ENCODE measurements at regions not wholly inside any gene's neighbourhood (a gene's known extent, or its start where the extent isn't known, plus 50 kb on each side); places are given as distances from the start of the nearest gene placed in this dataset.

DNA sequence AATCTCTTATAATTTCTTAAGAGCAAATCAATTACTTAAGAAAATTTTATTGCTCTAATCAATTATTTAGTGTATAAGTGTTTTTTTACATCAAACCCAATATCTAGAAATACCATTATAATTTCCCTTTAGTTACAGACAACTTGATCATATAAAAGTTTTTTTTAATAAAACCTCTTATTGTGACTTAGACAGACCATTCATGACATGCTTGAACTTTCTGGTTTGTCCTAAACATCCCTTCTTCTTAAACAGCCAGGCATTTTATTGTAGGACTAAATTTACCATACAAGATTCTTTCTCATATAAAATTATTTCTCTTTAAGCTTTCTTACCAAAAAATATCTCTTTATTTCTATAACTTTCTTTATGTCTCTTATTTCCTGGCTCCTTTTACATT lies 164.5 kb downstream of the SUCNR1 start:
- no peak for DNase-seq
- Histone ChIP-seq H3K27me3 (ENCODE audit: insufficient read depth) (no peaks in the 10 kb centered on the region), H3K4me2 (no peak overlapping the region), H3F3A (replicated peaks; ENCODE audit: insufficient read depth) (no peaks in the 10 kb centered on the region), H3K79me2 (ENCODE audit: insufficient read depth) (no peaks in the 10 kb centered on the region), H3K9me2 (no peaks in the 10 kb centered on the region), H3K9ac (no peak overlapping the region), H3K27ac (ENCODE audit: low read depth in 2 of 2, low read length in 1 of 2) (no peak overlapping the region), H3K36me3 (replicated peaks in 1 of 2; ENCODE audit: control insufficient read depth in 1 of 2, insufficient read depth in 2 of 2, low read length in 1 of 2) (no peaks in the 10 kb centered on the region), H3K4me1 (ENCODE audit: control insufficient read depth in 1 of 2, insufficient read depth in 2 of 2, low read depth in 1 of 2, low read length in 1 of 2) (no peaks in the 10 kb centered on the region), H3K4me3 (ENCODE audit: low read depth in 2 of 2, low read length in 1 of 2) (no peak overlapping the region), H3K9me3 (peaks cover 37% of the 10 kb centered on the region; the same call in 1 of the 2 replicates), H4K20me1 (ENCODE audit: insufficient read depth) (no peaks in the 10 kb centered on the region), H2AFZ (ENCODE audit: low read depth) (no peak overlapping the region)
- TF ChIP-seq GABPA (IDR thresholded peaks at IDR 0.05; ENCODE audit: low read depth) = no peak
- no peak for TF ChIP-seq SMC3 (IDR thresholded peaks at IDR 0.05; ENCODE audit: low read depth, low read length)
- TF ChIP-seq USF1 (IDR thresholded peaks at IDR 0.05; ENCODE audit: borderline replicate concordance, low read depth) = no peak
- TF ChIP-seq POLR2AphosphoS5 (IDR thresholded peaks at IDR 0.05; ENCODE audit: low read depth, low read length) = no peak
- TF ChIP-seq CHD2 (IDR thresholded peaks at IDR 0.05; ENCODE audit: low read length, partially characterized antibody) = no peak
- no peak for TF ChIP-seq MAX (IDR thresholded peaks at IDR 0.05; ENCODE audit: low read depth)
- TF ChIP-seq RCOR1 (IDR thresholded peaks at IDR 0.05; ENCODE audit: low read length) = no peak
- no peak for TF ChIP-seq YY1 (IDR thresholded peaks at IDR 0.05; ENCODE audit: low read depth)
- TF ChIP-seq MEF2A (IDR thresholded peaks at IDR 0.05; ENCODE audit: borderline replicate concordance, low read depth) = no peak
- no peak for TF ChIP-seq GATA2 (CRISPR knock-in tag; IDR thresholded peaks at IDR 0.05)
- TF ChIP-seq USF2 (IDR thresholded peaks at IDR 0.05; ENCODE audit: borderline replicate concordance, low read depth, low read length) = no peak
- no peak for TF ChIP-seq FOXJ3 (CRISPR knock-in tag; IDR thresholded peaks at IDR 0.05)
- no peak for TF ChIP-seq EZH2phosphoT487 (IDR thresholded peaks at IDR 0.05; ENCODE audit: borderline replicate concordance, low read depth)
- TF ChIP-seq ELF1 (IDR thresholded peaks at IDR 0.05) = no peak
- TF ChIP-seq EP300 (IDR thresholded peaks at IDR 0.05; ENCODE audit: borderline replicate concordance in 1 of 2, low read depth in 1 of 2, low read length in 1 of 2) = no peak
- CTCF ChIA-PET = no interaction called here
- POLR2A ChIA-PET = no interaction called here

GRCh38 chr3:152038490-152038889 lies 165.0 kb downstream of the SUCNR1 start:
- no peaks in the 10 kb centered on the region for H3K36me3 ChIP-seq (replicated peaks in 1 of 2; ENCODE audit: control insufficient read depth in 1 of 2, insufficient read depth in 2 of 2, low read length in 1 of 2)
- no peaks in the 10 kb centered on the region for H3K4me1 ChIP-seq (ENCODE audit: control insufficient read depth in 1 of 2, insufficient read depth in 2 of 2, low read depth in 1 of 2, low read length in 1 of 2)
- peaks cover 37% of the 10 kb centered on the region; the same call in 1 of the 2 replicates for H3K9me3 ChIP-seq
- H3K27me3 ChIP-seq (ENCODE audit: insufficient read depth) = no peaks in the 10 kb centered on the region
- no peak for TF ChIP-seq NRF1 (IDR thresholded peaks at IDR 0.05; ENCODE audit: low read depth, low read length)
- TF ChIP-seq PBX3 (IDR thresholded peaks at IDR 0.05) = no peak
- no peak for TF ChIP-seq RAD21 (IDR thresholded peaks at IDR 0.05; ENCODE audit: low read length)
- TF ChIP-seq SMC3 (IDR thresholded peaks at IDR 0.05; ENCODE audit: low read depth, low read length) = no peak
- no peak for TF ChIP-seq TCF12 (IDR thresholded peaks at IDR 0.05)
- TF ChIP-seq ELF1 (IDR thresholded peaks at IDR 0.05) = no peak
- TF ChIP-seq TEAD4 (IDR thresholded peaks at IDR 0.05; ENCODE audit: borderline replicate concordance, insufficient read depth) = no peak
- TF ChIP-seq CHD2 (IDR thresholded peaks at IDR 0.05; ENCODE audit: low read length, partially characterized antibody) = no peak
- no peak for TF ChIP-seq FOXM1 (IDR thresholded peaks at IDR 0.05; ENCODE audit: low read depth)
- TF ChIP-seq USF2 (IDR thresholded peaks at IDR 0.05; ENCODE audit: borderline replicate concordance, low read depth, low read length) = no peak
- no peak for TF ChIP-seq ZBTB33 (IDR thresholded peaks at IDR 0.05; ENCODE audit: borderline replicate concordance, low read depth)
- TF ChIP-seq RCOR1 (IDR thresholded peaks at IDR 0.05; ENCODE audit: low read length) = no peak
- TF ChIP-seq GABPA (IDR thresholded peaks at IDR 0.05; ENCODE audit: low read depth) = no peak
- TF ChIP-seq POLR2AphosphoS5 (IDR thresholded peaks at IDR 0.05; ENCODE audit: low read depth, low read length) = no peak
- no peaks in the 10 kb centered on the region for H3F3A ChIP-seq (replicated peaks; ENCODE audit: insufficient read depth)
- ChIA-PET POLR2A (no interaction called here), CTCF (no interaction called here)
- 76% methylated on average over 1 of the region's 1 CpG for WGBS (ENCODE audit: low lambda C conversion rate)
- no peak overlapping the region for H3K4me3 ChIP-seq (ENCODE audit: low read depth in 2 of 2, low read length in 1 of 2)
- H3K27ac ChIP-seq (ENCODE audit: low read depth in 2 of 2, low read length in 1 of 2) = no peak overlapping the region
- H2AFZ ChIP-seq (ENCODE audit: low read depth) = no peak overlapping the region
- H3K4me2 ChIP-seq = no peak overlapping the region
- H3K79me2 ChIP-seq (ENCODE audit: insufficient read depth) = no peaks in the 10 kb centered on the region
- H3K9ac ChIP-seq = no peak overlapping the region
- no peak for DNase-seq
- no peaks in the 10 kb centered on the region for H4K20me1 ChIP-seq (ENCODE audit: insufficient read depth)
- H3K9me2 ChIP-seq = no peaks in the 10 kb centered on the region
